ENCODE measurements at regions not wholly inside any gene's neighbourhood (a gene's known extent, or its start where the extent isn't known, plus 50 kb on each side); places are given as distances from the start of the nearest gene placed in this dataset.
"Not testable (repeated sequence)": the region's sequence is repeated elsewhere in the genome, so short reads cannot be mapped to it uniquely, and the experiment has no call there.

GRCh38 chr1:168490306-168490705 is 53.5 kb downstream of the XCL2 start:
- no peak for DNase-seq (ENCODE audit: low spot score)

- no peak for DNase-seq (ENCODE audit: low spot score)
Observed at GRCh38 chr1:168488138-168488537, 55.7 kb downstream of the XCL2 start.

DNA sequence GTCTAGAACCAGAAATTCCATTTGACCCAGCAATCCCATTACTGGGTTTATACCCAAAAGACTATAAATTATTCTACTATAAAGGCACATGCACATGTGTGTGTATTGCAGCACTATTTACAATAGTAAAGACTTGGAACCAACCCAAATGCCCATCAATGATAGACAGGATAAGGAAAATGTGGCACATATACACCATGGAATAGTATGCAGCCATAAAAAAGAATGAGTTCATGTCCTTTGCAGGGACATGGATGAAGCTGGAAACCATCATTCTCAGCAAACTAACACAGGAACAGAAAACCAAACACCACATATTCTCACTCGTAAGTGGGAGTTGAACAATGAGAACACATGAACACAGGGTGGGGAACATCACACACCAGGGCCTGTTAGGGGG is 57.0 kb downstream of the XCL2 start:
- DNase-seq (ENCODE audit: low spot score): not testable (repeated sequence)

DNA sequence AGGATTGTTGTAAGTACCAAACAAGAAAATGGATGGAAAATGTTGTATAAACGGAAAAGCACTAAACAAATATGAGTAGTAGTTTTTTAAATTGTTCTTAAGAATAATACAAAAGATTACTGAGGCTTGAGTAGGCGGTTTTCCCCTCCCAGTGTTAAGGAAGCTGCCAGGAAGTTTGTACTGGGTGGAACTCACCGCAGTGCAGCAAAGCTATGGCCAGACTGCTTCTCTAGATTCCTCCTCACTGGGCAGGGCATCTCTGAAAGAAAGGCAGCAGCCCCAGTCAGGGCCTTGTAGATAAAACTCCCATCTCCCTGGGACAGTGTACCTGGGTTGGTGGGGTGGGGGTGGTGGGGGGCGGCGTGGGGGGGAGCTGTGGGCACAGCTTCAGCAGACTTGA is 58.7 kb downstream of the XCL2 start:
- DNase-seq (ENCODE audit: low spot score): no peak

DNA sequence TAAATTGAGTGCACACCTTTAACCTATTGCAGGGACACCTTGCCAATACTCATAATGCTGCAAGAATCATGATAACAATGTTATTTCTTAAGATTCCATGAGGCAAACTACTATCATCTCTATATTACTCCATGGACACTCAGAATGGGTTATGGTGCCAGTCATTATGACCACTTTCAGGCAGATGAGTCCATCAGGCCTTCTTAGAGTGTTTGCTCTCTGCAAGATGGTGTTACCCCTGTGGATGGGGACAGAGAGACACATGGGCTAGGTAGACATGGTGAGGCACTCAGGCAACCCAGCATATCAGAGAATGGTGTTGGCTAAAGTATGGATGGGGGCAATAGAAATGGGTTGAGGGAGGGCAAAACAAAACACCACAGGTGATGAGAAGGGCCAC is 59.7 kb downstream of the XCL2 start:
- no peak for DNase-seq (ENCODE audit: low spot score)

- no peak for DNase-seq (ENCODE audit: low spot score)
Observed at GRCh38 chr1:168483539-168483938, 60.3 kb downstream of the XCL2 start.

GRCh38 chr1:168482106-168482505 is 61.7 kb downstream of the XCL2 start:
- DNase-seq (ENCODE audit: low spot score): no peak

- DNase-seq (ENCODE audit: low spot score): no peak
Observed at GRCh38 chr1:168481586-168481985, 62.2 kb downstream of the XCL2 start.

DNA sequence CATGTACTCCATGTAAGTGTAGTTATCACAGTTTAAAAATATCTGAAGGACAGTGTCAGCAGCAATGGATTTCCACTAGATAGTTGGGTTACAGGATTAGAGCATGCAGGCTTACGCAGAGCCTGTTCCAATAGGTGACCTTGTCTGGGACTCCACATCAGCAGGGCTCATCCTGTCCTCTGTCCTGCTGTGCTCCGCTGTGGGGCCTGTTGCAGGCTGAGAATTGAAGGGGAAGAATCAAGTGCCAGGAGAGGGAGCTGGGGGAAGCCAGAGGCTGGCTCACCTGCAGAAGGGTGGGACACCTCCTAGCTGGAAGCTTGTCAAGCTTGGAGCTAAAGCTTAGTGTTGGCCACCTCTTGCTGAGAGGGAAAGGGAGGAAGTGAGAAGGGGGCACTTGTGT is 62.8 kb downstream of the XCL2 start:
- no peak for DNase-seq (ENCODE audit: low spot score)

DNA sequence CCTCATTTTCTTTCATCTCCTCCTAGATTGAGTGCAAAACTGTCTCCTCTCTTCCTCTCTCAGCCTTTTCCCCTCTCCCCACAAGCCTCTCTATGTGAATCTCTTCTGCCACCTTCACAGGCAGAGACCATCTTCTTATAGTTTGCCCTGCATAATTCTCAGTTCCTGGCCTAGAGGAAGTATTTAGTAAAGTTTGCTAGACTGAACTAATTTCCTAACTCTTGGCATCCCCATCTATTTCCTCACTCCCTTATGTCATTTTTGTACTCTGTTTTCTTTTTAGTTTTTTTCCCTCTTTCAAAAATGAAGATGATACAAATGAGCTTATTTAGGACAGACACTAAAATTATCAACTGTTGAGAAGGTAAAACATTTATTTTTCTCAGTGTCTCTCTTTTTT is 66.0 kb downstream of the XCL2 start:
- DNase-seq (ENCODE audit: low spot score): no peak

DNA sequence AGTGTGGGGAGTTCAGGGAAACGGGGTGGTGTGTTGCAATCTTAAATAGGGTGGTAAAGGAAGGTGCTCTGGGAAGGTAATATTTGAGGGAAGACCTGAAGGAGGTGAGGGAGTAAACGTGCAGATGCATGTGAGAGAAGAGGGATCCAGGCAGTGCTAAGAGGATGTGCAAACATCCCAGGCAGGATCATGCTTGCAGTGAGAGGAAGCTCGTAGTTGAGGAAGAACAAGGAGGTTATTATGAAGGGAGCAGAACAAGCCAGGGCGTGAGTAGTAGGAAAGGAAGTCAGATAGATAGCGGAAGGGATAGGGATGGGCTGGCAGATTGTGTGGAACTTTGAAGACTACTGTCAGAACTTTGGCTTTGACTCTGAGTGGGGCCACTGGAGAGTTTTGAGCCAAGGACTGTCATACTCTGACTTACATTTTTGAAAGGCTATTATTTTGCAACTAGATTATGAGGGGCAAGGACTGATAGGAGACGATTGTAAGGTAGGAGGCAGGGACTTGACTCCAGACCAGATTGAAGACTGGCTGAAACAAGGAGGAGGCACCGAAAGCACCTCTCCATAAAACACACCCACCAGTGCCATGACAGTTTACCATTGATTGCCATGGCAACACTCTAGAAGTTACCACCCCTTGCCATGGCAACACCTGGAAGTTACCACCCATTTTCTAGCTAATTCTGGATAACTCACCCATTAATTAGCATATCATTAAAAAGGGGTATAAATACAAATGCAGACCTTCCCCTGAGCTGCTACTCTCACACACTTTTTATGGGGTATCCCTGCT is 67.0 kb downstream of the XCL2 start:
- DNase-seq (ENCODE audit: low spot score): no peak

DNA sequence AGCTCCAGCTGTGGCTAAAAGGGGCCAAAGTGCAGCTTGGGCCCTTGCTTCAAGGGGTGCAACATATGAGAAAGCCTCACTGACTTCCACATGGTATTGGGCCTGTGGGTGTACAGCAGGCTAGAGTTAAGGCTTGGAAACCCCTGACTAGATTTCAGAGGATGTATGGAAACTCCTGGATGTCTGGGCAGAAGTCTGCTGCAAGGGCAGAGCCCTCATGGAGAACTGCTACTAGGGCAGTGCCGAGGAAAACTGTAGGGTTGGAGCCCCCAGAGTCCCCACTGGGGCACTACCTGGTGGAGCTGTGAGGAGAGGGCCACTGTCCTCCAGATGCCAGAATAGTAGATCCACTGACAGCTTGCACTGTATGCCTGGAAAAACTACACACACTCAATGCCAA is 69.5 kb downstream of the XCL2 start:
- DNase-seq (ENCODE audit: low spot score): no peak

DNA sequence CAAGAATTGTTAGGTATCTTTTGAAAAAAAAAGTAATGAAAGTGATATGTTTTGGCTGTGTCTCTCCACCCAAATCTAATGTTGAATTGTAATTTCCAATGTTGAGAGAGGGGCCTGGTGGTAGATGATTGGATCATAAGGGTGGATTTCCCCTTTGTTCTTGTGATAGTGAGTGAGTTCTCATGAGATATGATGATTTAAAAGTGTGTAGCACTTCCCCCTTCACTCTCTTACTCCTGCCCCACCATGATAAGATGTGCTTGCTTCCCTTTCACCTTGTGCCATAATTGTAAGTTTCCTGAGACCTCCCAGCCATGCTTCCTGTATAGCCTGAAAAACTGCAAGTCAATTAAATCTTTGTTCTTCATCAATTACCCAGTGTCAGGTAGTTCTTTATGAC is 70.7 kb downstream of the XCL2 start:
- DNase-seq (ENCODE audit: low spot score): no peak

DNA sequence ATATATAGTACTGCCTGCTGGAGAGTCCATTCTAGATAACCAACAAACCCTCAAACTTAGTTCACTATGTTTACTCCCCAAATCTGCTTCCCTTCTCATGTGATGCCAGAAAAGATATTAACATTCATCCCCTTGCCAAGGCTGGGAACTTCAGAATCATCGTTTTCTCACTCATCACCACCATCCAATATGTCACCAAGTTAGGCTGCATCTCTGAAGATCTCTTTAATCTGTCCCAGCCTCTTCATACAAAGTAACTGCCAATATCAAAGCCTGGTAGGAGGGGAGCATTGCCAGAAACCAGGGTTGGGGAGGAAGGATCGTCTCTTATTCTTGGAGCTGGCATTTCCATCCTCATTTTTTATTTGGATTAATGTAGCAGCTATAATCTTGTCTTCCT is 71.6 kb downstream of the XCL2 start:
- DNase-seq (ENCODE audit: low spot score): no peak

DNA sequence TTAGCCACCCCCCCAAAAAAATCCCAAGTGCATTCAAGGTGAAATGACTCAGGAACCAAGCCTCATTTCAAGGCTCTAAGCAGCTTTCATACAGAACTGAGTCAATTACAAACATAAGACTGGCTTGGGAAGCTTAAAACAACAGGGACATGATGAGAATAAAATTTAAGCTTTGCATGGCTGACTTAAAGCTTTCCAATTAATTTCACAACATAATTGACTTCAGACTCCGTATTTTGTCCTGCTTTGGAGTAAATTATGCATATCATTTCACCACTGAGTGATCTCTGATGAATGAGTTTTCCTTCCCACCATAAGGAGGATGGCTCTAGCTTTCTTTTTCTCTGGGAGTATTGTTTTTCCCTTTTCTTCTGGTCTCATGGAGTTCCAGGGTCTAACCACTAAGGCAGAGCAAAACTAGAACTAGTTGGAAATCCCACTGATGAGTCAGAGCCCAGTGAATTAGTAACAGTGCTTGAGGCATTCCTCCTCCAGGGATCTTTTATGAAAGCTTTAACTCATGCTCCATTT is 72.8 kb downstream of the XCL2 start:
- no peak for DNase-seq (ENCODE audit: low spot score)

- no peak for DNase-seq (ENCODE audit: low spot score)
Observed at GRCh38 chr1:168469690-168470089, 74.1 kb downstream of the XCL2 start.

- no peak for DNase-seq (ENCODE audit: low spot score)
Observed at GRCh38 chr1:168468822-168469221, 75.0 kb downstream of the XCL2 start.

DNA sequence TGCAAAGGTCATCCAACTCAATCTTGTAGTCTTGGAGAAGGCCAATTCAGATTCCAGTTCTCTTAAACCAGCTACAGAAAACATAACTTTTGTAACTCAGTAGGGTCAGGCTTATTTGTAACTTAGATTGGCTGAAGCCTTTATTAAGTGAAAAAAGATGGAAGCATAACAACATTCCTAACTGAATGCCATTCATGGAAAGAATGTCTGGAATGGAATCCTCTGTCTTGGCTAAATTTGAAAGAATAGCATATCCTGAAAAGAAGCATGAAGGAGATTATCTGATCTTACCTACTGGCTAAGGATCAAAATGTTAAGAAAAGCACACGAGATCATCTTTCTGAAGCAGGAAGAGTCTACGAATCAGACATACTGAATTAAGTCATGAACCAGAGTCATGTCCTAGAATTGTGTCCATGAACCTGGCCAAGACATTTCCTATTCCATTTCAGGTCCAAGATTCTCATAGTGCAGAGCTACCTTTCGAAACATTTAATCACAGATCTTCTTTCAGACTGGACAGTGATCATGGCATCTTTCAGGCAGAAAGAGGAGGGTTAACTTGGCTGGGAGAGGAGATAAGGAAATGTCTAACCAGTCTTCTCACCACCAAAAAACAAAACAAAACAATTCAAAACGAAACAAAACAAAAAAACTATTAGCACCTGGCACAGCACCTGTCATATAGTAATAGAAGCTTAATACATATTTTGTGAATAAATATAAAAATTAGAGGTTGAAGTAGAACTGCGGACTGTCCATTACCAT is 75.6 kb downstream of the XCL2 start:
- DNase-seq (ENCODE audit: low spot score): no peak

DNA sequence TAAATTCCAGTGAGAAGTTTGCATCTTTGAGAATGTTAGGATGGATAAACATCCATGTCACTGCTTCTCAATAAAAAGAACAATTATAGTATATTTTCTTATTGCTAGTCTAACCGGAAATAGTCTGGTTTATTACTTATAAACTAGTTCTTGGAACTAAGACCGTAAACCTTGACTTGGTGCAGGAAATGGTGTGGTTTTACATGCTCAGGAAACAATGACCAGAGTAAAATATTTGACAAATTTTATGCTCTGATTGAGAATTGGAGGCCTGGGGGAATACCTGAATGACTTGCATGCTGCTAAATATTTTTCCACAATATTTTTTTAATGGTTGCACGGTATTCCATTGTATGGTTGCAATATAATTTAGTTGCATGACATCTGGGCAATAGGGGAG is 76.3 kb downstream of the XCL2 start:
- DNase-seq (ENCODE audit: low spot score): no peak

DNA sequence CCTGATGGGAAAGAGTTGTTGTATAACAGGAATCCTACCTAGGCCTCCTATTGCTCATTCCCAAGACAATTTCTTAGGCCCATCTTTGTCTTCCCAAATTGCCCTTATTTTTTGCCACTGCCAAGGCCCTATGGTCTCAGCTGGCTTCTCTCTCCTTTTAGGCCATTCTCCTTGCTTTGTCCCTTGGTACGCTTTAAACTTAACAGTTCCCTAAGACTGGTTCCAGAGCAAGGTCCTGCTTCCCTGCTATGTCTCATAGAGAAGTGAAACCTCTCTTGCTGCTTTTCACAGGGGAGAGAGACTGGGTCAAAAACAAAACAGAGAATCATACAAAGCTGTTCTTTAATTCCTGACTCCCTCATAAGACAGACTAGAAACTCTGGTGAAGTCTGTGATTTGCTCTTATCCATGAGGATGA is 77.1 kb downstream of the XCL2 start:
- DNase-seq (ENCODE audit: low spot score): no peak

DNA sequence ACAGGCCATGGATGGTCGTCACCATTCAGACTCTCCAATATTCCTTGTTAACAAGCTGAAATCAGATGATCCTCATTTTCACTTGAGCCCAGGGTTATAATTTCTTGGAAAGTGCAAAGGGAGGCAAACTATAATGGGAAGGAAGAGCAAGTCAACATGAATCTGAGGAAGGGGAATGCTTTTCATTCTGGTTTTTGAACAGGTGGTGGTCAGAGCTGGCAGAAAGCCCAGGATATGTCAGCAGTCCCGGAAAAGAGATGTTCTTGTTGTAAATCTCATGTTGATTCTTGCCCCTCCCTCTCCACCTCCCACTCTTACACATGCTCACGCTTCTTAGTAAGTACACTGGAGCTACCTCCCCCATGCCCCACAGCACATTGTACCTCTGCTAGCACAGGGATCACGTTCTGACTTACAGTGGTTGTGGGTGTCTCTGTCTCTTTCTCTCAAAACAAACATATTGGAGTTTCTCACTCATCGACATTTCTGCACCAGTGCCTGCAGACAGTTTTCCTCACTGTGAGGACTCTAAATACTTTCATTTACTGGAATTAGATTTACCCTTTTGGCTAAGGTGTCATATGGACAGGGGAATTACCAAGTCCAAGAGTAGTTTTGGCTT is 77.6 kb downstream of the XCL2 start:
- DNase-seq (ENCODE audit: low spot score): peak; percentile 25

DNA sequence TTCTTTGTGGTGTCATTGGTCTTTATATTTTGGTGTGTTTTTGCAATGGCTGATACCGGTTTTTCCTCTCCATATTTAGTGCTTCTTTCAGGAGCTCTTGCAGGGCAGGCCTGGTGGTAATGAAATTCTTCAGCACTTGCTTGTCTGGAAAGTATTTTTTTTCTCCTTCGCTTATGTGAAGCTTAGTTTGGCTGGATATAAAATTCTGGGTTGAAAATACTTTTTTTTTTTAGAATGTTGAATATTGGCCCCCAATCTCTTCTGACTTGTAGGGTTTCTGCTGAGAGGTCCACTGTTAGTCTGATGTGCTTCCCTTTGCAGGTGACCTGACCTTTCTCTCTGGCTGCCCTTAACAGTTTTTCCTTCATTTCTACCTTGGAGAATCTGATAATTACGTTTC is 82.7 kb downstream of the XCL2 start:
- DNase-seq (ENCODE audit: low spot score): not testable (repeated sequence)

DNA sequence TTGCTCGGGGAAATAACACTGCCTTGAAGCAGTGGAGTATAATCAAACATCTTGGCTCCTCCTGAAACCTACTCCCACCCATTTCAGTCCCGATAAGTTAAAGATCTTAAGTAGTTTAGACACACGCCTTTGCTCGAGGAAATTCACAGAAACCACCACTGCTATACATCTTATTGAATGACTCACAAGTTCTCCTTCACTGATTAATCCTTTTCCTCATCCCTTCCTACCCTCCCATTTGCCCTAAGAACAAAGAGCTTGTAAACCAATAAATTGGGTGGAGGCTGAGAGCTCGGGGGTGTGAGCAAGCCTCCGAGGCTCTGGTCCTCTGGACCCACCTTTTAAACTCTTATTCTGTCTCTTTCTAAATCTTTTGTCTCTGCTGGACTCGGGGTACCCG is 86.5 kb downstream of the XCL2 start:
- not testable (repeated sequence) for DNase-seq (ENCODE audit: low spot score)

Measured in HuH-7.5 (cell line).